PC-9 (cell line): ENCODE measurements at regions not wholly inside any gene's neighbourhood (a gene's known extent, or its start where the extent isn't known, plus 50 kb on each side); places are given as distances from the start of the nearest gene placed in this dataset.

Source experiments
- BruUV-seq: library from RNA; stranded (reverse); fragments of 400-500 nt; replicated peaks from 2 replicates; lab custom pipeline; 2021; lab: Mats Ljungman, UMichigan
- CTCF ChIA-PET: fragments of 300-600 bp; sonication (Branson Sonifier 250); formaldehyde crosslinking; loops from one replicate; lab custom pipeline; 2022; ENCODE audit warnings: antibody characterized with exemption; lab: Charles Lee
- POLR2A ChIA-PET: fragments of 300-600 bp; sonication (Branson Sonifier 250); formaldehyde crosslinking; loops from one replicate; lab custom pipeline; 2022; ENCODE audit warnings: antibody characterized with exemption; ENCODE audit not compliant: unreplicated experiment; lab: Charles Lee
- DNase-seq, 2 experiments: peaks; one replicate each; pipeline versions ENCODE4 v3.0.0 to v3.0.0-alpha.2; 2015 to 2022; ENCODE audit warnings: mixed read lengths in 1 of 2
- H2AFZ ChIP-seq: fragments of 200-600 bp; sonication (generic); 2 replicates; pipeline ENCODE4 v1.8.1; 2017; ENCODE audit warnings: antibody characterized with exemption
- H3F3A ChIP-seq: fragments of 200-600 bp; sonication (generic); 2 replicates; pipeline ENCODE4 v1.8.1; 2017; ENCODE audit warnings: antibody characterized with exemption, mild to moderate bottlenecking, low read depth; ENCODE audit not compliant: insufficient read depth
- H3K27ac ChIP-seq: fragments of 200-600 bp; sonication (generic); 2 replicates; pipeline ENCODE4 v1.6.1; 2016; ENCODE audit warnings: mixed run types
- H3K27me3 ChIP-seq: fragments of 200-600 bp; sonication (generic); 2 replicates; pipeline ENCODE4 v1.6.1; 2016; ENCODE audit warnings: low read depth, mixed run types; ENCODE audit not compliant: insufficient read depth
- H3K36me3 ChIP-seq: fragments of 200-600 bp; sonication (generic); 2 replicates; pipeline ENCODE4 v1.6.1; 2016; ENCODE audit warnings: low read depth, mixed run types
- H3K4me1 ChIP-seq: fragments of 200-600 bp; sonication (generic); replicated peaks from 2 replicates; pipeline ENCODE4 v1.6.1; 2016; ENCODE audit warnings: mixed run types; ENCODE audit not compliant: insufficient read depth
- H3K4me2 ChIP-seq: fragments of 200-600 bp; sonication (generic); 2 replicates; pipeline ENCODE4 v1.6.1; 2017; ENCODE audit warnings: mixed run types
- H3K4me3 ChIP-seq: fragments of 200-600 bp; sonication (generic); 2 replicates; pipeline ENCODE4 v1.6.1; 2016; ENCODE audit warnings: mixed run types
- H3K79me2 ChIP-seq: fragments of 200-600 bp; sonication (generic); 2 replicates; pipeline ENCODE4 v1.6.1; 2017; ENCODE audit warnings: low read depth, mixed run types
- H3K9me2 ChIP-seq: fragments of 200-600 bp; sonication (generic); 2 replicates; pipeline ENCODE4 v1.8.1; 2017; ENCODE audit warnings: mild to moderate bottlenecking; ENCODE audit not compliant: insufficient read depth
- H3K9me3 ChIP-seq: fragments of 200-600 bp; sonication (generic); 2 replicates; pipeline ENCODE4 v1.8.1; 2016; ENCODE audit warnings: low read depth; ENCODE audit not compliant: insufficient read depth
- H4K20me1 ChIP-seq: fragments of 200-600 bp; sonication (generic); 2 replicates; pipeline ENCODE4 v1.8.1; 2017; ENCODE audit not compliant: insufficient read depth
- CTCF ChIP-seq: fragments of 200-600 bp; sonication (generic); conservative IDR thresholded peaks from 2 replicates; pipeline ENCODE4 v1.6.1; 2017; ENCODE audit warnings: mixed run types, antibody characterized with exemption, mild to moderate bottlenecking, moderate library complexity
- EZH2 ChIP-seq: fragments of 200-600 bp; sonication (generic); IDR thresholded peaks from 2 replicates; pipeline ENCODE4 v1.8.0; 2017; ENCODE audit warnings: antibody characterized with exemption, low read depth
- intact Hi-C: fragments of 100-400 bp; cut with micrococcal nuclease; formaldehyde crosslinking; loops from one replicate; pipeline ENCODE4 v1.10.0; 2022; ENCODE audit not compliant: unreplicated experiment

- BruUV-seq: no TSS peak
- Histone ChIP-seq H3K27me3 (peaks cover 18% of the 10 kb centered on the region), H3K9me3 (no peaks in the 10 kb centered on the region), H3K4me1 (no peaks in the 10 kb centered on the region), H3K9me2 (no peaks in the 10 kb centered on the region), H2AFZ (no peak overlapping the region), H3K27ac (no peak overlapping the region), H3K4me3 (no peak overlapping the region), H3K79me2 (no peaks in the 10 kb centered on the region), H3F3A (no peaks in the 10 kb centered on the region), H4K20me1 (no peaks in the 10 kb centered on the region), H3K4me2 (no peak overlapping the region), H3K36me3 (no peaks in the 10 kb centered on the region)
- intact Hi-C loops: no loop called here
- ChIA-PET CTCF (no interaction called here), POLR2A (no interaction called here)
- TF ChIP-seq EZH2: no peak
- no peak for TF ChIP-seq CTCF
- DNase-seq: no peak
These were observed 84.9 kb downstream of the TMEM114 start for GRCh38 chr16:8505327-8505991.

GRCh38 chr16:8502446-8502845 is 87.9 kb downstream of the TMEM114 start:
- DNase-seq: no peak
- Histone ChIP-seq H3K79me2 (no peaks in the 10 kb centered on the region), H3K9me2 (no peaks in the 10 kb centered on the region), H3K27me3 (peaks cover 11% of the 10 kb centered on the region), H3K27ac (no peak overlapping the region), H3K9me3 (no peaks in the 10 kb centered on the region), H3K4me3 (no peak overlapping the region), H3K4me2 (no peak overlapping the region), H3K36me3 (no peaks in the 10 kb centered on the region), H3K4me1 (no peaks in the 10 kb centered on the region), H2AFZ (no peak overlapping the region), H3F3A (no peaks in the 10 kb centered on the region), H4K20me1 (no peaks in the 10 kb centered on the region)
- BruUV-seq: no TSS peak
- intact Hi-C loops: no loop called here
- TF ChIP-seq EZH2 (no peak), CTCF (no peak)
- ChIA-PET CTCF (no interaction called here), POLR2A (interaction anchor here (0.5 kb wide), 1 partner anchor 20 kb away, joined by 8 read pairs; no protein-coding TSS in a partner anchor)

- POLR2A ChIA-PET: no interaction called here
- H3K9me3 ChIP-seq: no peaks in the 10 kb centered on the region
- BruUV-seq: no TSS peak
These were observed 90.0 kb downstream of the TMEM114 start for GRCh38 chr16:8500351-8500750.

More at GRCh38 chr16:8500351-8500750, 90.0 kb downstream of the TMEM114 start:
- Histone ChIP-seq H2AFZ (no peak overlapping the region), H3K4me1 (no peaks in the 10 kb centered on the region), H3K4me3 (no peak overlapping the region), H3F3A (no peaks in the 10 kb centered on the region), H3K27me3 (peaks cover 24% of the 10 kb centered on the region), H4K20me1 (no peaks in the 10 kb centered on the region), H3K27ac (no peak overlapping the region), H3K36me3 (no peaks in the 10 kb centered on the region), H3K9me2 (no peaks in the 10 kb centered on the region), H3K4me2 (no peak overlapping the region), H3K79me2 (no peaks in the 10 kb centered on the region)
- no peak for DNase-seq
- TF ChIP-seq EZH2 (no peak), CTCF (no peak)
- intact Hi-C loops: no loop called here
- CTCF ChIA-PET: no interaction called here
